ENCODE measurements at regions not wholly inside any gene's neighbourhood (a gene's known extent, or its start where the extent isn't known, plus 50 kb on each side); places are given as distances from the start of the nearest gene placed in this dataset.

- no peak for TF ChIP-seq CTCF (IDR thresholded peaks at IDR 0.05; ENCODE audit: insufficient read depth, low read depth, low read length, missing control alignments)
- no peak for DNase-seq (ENCODE audit: low read depth)
- H3K4me3 ChIP-seq (ENCODE audit: low read depth, low read length) = no peak overlapping the region
These were observed 64.0 kb upstream of the PTPRJ start for GRCh38 chr11:47916361-47916841.

- no peak overlapping the region for H3K4me3 ChIP-seq (ENCODE audit: low read depth, low read length)
- no peak for DNase-seq (ENCODE audit: low read depth)
- TF ChIP-seq CTCF (IDR thresholded peaks at IDR 0.05; ENCODE audit: insufficient read depth, low read depth, low read length, missing control alignments) = no peak
These were observed 64.6 kb upstream of the PTPRJ start for GRCh38 chr11:47915783-47916182.

- DNase-seq (ENCODE audit: low read depth) = peak; percentile 27
- TF ChIP-seq CTCF (IDR thresholded peaks at IDR 0.05; ENCODE audit: insufficient read depth, low read depth, low read length, missing control alignments) = no peak
- H3K4me3 ChIP-seq (ENCODE audit: low read depth, low read length) = no peak overlapping the region
These were observed 65.0 kb upstream of the PTPRJ start for GRCh38 chr11:47915374-47915773.

- TF ChIP-seq CTCF (IDR thresholded peaks at IDR 0.05; ENCODE audit: insufficient read depth, low read depth, low read length, missing control alignments) = no peak
- no peak overlapping the region for H3K4me3 ChIP-seq (ENCODE audit: low read depth, low read length)
- no peak for DNase-seq (ENCODE audit: low read depth)
These were observed 65.6 kb upstream of the PTPRJ start for GRCh38 chr11:47914743-47915142.

- DNase-seq (ENCODE audit: low read depth) = no peak
- no peak for TF ChIP-seq CTCF (IDR thresholded peaks at IDR 0.05; ENCODE audit: insufficient read depth, low read depth, low read length, missing control alignments)
These were observed 65.5 kb upstream of the NUP160 start for GRCh38 chr11:47913529-47914244.

GRCh38 chr11:47912843-47913437 lies 64.8 kb upstream of the NUP160 start:
- DNase-seq (ENCODE audit: low read depth) = no peak
- H3K4me3 ChIP-seq (ENCODE audit: low read depth, low read length) = no peak overlapping the region
- TF ChIP-seq CTCF (IDR thresholded peaks at IDR 0.05; ENCODE audit: insufficient read depth, low read depth, low read length, missing control alignments) = no peak

More at GRCh38 chr11:47913529-47914244, 65.5 kb upstream of the NUP160 start:
- no peak overlapping the region for H3K4me3 ChIP-seq (ENCODE audit: low read depth, low read length)
